Stomach (tissue), 8 donors: ENCODE measurements at regions not wholly inside any gene's neighbourhood (a gene's known extent, or its start where the extent isn't known, plus 50 kb on each side); places are given as distances from the start of the nearest gene placed in this dataset.

Experiments
- DNase-seq, 2 donors: peaks; one replicate each; pipeline versions ENCODE4 v3.0.0 to v3.0.0-alpha.2; 2013 to 2019
- H3K27ac ChIP-seq, 5 donors: fragments of 200-600 bp in 4 of 5; sonication (generic) in 4 of 5; one replicate each; pipeline ENCODE4 v1.5.1; 2013 to 2019; ENCODE audit warnings: mild to moderate bottlenecking in 1 of 5, moderate library complexity in 1 of 5
- H3K27me3 ChIP-seq, 3 donors: fragments of 200-600 bp; sonication (generic); one replicate each; pipeline ENCODE4 v1.5.1; 2017 to 2019; ENCODE audit warnings: mixed run types in 1 of 3
- H3K36me3 ChIP-seq, 4 donors: fragments of 200-600 bp; sonication (generic); 1 replicate in 3 of 4; 2 replicates in 1 of 4; pipeline ENCODE4 v1.5.1; 2016 to 2019
- H3K4me1 ChIP-seq, 4 donors: fragments of 200-600 bp; sonication (generic); one replicate each; pipeline ENCODE4 v1.5.1; 2016 to 2019
- H3K4me3 ChIP-seq, 4 donors: fragments of 200-600 bp; sonication (generic) in 3 of 4; one replicate each; pipeline ENCODE4 v1.5.1; 2016 to 2019; ENCODE audit warnings: mild to moderate bottlenecking in 1 of 4
- H3K9me3 ChIP-seq, 4 donors: fragments of 200-600 bp; sonication (generic); one replicate each; pipeline ENCODE4 v1.5.1; 2016 to 2019
- EP300 ChIP-seq: sonication (generic); formaldehyde crosslinking; IDR thresholded peaks from one replicate; pipeline ENCODE4 v1.6.1; 2017; ENCODE audit warnings: antibody characterized with exemption
- POLR2A ChIP-seq, 4 donors: fragments of 450-650 bp; IDR thresholded peaks; one replicate each; pipeline ENCODE4 v1.6.1; 2016; ENCODE audit warnings: antibody characterized with exemption in 4 of 4, control low read depth in 2 of 4, mild to moderate bottlenecking in 1 of 4, moderate library complexity in 1 of 4
- POLR2AphosphoS5 ChIP-seq, 3 donors: sonication (generic); formaldehyde crosslinking; IDR thresholded peaks; one replicate each; pipeline ENCODE4 v1.6.1; 2016; ENCODE audit warnings: antibody characterized with exemption in 3 of 3
- WGBS, 5 donors: extraction: QIAGEN DNeasy Blood & Tissue Kit in 3 of 5; methylation state at CpG; one replicate each; pipeline versions ENCODE4 v1.1.5 to v1.1.7; 2013 to 2018; 5-methylcytosine and 5-hydroxymethylcytosine counted together
- intact Hi-C: fragments of 100-400 bp; cut with DNase I; formaldehyde crosslinking; loops from one replicate; pipeline ENCODE4 v1.15.1; 2023; ENCODE audit warnings: low total_unique reads
- TF ChIP-seq, protein P1 (sequence below), 7 experiments: fragments of 450-650 bp in 4 of 7; fragments of 200-600 bp in 3 of 7; sonication (generic) in 3 of 7; IDR thresholded peaks; one replicate each; pipeline ENCODE4 v1.5.1; 2016 to 2019; ENCODE audit warnings: antibody characterized with exemption in 7 of 7, control low read depth in 2 of 7, mild to moderate bottlenecking in 1 of 7
- donor health status: healthy with polysubstance abuse.
- donor health status: Bipolar disorder and iron deficiency.
- donor health status: healthy.

DNA sequence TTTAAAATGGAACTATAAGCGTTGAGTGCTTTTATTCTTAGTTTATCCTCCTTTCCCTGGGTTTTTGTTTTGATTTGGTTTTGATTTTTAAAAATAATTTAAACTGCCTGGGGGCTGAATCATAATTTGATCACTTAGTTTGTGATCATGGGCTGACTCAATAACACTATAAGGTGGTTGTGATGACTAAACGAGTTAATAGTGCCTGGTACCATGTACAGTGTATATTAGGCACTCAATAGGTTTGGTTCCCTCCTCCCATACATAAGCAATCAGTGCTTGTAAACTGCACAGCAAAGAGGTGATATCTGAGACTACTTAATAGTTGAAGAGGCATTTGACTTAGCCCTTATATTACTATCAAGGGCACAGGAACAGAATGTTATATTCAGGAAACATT, 200.9 kb upstream of the RFC3 start:
- 93 to 97% (median 94%) methylated on average over 2 of the region's 2 CpGs for WGBS, 5 donors
- Histone ChIP-seq H3K27ac (no peak overlapping the region), H3K4me3 (no peak overlapping the region), H3K36me3 (no peaks in the 10 kb centered on the region), H3K27me3 (no peaks in the 10 kb centered on the region), H3K4me1 (peaks cover 0 to 6% (median under 1%) of the 10 kb centered on the region in 4 donors), H3K9me3 (no peaks in the 10 kb centered on the region)
- intact Hi-C loops, result no loop called here
- TF ChIP-seq, protein P1, sequence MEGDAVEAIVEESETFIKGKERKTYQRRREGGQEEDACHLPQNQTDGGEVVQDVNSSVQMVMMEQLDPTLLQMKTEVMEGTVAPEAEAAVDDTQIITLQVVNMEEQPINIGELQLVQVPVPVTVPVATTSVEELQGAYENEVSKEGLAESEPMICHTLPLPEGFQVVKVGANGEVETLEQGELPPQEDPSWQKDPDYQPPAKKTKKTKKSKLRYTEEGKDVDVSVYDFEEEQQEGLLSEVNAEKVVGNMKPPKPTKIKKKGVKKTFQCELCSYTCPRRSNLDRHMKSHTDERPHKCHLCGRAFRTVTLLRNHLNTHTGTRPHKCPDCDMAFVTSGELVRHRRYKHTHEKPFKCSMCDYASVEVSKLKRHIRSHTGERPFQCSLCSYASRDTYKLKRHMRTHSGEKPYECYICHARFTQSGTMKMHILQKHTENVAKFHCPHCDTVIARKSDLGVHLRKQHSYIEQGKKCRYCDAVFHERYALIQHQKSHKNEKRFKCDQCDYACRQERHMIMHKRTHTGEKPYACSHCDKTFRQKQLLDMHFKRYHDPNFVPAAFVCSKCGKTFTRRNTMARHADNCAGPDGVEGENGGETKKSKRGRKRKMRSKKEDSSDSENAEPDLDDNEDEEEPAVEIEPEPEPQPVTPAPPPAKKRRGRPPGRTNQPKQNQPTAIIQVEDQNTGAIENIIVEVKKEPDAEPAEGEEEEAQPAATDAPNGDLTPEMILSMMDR (IDR thresholded peaks at IDR 0.05), result no peak
- TF ChIP-seq EP300 (no peak), POLR2AphosphoS5 (IDR thresholded peaks at IDR 0.05) (no peak), POLR2A (IDR thresholded peaks at IDR 0.05) (no peak)
- no peak for DNase-seq

DNA sequence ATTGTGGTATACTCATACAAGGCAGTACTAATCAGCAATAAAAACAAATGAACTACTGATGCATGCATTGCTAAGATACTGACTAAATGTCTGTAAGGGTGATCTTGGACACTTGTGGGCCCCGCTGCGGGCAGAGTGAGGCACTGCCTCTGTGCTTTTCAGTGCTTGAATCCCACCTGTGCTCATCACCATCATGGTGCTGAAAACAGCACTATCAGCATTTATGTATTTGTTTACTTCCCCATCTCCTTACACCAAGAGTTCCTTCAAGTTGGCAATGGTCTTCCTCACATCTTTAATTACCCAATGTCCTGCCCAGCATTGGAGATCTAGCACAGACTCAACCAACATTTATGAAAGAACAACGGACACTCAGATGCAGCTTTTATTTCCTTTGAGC, 193.7 kb upstream of the RFC3 start:
- no peaks in the 10 kb centered on the region for H3K36me3 ChIP-seq
- intact Hi-C loops, result no loop called here
- no peaks in the 10 kb centered on the region for H3K9me3 ChIP-seq
- no peaks in the 10 kb centered on the region for H3K27me3 ChIP-seq
- 93 to 97% (median 95%) methylated on average over 3 of the region's 3 CpGs for WGBS, 5 donors
- no peaks in the 10 kb centered on the region for H3K4me1 ChIP-seq
- no peak for DNase-seq
- TF ChIP-seq POLR2A (IDR thresholded peaks at IDR 0.05), result no peak
- no peak for TF ChIP-seq EP300
- TF ChIP-seq, protein P1 (IDR thresholded peaks at IDR 0.05), result no peak
- TF ChIP-seq POLR2AphosphoS5 (IDR thresholded peaks at IDR 0.05), result no peak
- H3K4me3 ChIP-seq, result no peak overlapping the region
- H3K27ac ChIP-seq, result no peak overlapping the region

DNA sequence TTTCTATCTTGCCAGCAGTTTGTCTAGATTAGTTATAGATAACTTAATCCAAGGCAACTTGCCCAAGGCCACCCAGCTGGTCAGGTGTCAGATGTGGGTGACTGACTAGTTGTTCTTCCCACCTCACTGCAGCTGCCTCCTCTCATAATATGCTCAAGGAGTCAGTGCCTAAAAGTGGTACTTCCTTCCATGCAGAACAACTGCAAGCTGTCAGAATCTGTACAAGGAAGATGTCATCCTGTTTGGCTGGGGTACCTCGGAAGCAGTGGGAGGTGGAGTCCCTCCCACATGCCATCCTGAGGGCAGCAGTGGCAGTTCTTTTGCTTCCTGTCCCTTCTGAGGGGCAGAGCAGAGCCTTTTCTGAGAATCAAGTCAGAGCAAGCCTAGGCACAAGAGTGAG, 193.2 kb upstream of the RFC3 start:
- DNase-seq, result no peak
- Histone ChIP-seq H3K9me3 (no peaks in the 10 kb centered on the region), H3K27me3 (no peaks in the 10 kb centered on the region), H3K4me1 (no peaks in the 10 kb centered on the region), H3K27ac (no peak overlapping the region), H3K4me3 (no peak overlapping the region), H3K36me3 (no peaks in the 10 kb centered on the region)
- 33 to 73% (median 67%) methylated on average over 1 of the region's 1 CpG for whole genome bisulfite sequencing, 5 donors
- intact Hi-C loops, result no loop called here
- TF ChIP-seq, protein P1 (IDR thresholded peaks at IDR 0.05), result no peak
- TF ChIP-seq POLR2A (IDR thresholded peaks at IDR 0.05) (no peak), POLR2AphosphoS5 (IDR thresholded peaks at IDR 0.05) (no peak), EP300 (no peak)

DNA sequence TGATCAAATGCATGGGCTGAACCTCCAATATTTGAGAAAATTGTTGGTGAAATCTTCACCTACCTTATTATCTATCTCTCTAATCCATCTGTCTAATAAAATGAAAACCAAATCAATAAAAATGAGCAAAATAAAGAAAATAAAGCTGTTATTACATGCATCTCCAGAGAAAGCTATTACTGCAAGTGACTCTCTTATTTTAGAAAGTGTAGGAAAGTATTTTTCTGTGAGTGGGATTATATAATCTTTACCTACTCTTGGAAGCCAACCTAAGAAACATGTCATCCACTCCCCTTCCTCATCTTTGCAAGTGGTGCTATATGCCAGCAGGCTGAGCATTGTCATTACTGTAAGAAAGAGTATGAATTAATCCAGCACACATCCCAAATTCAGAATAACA, 191.5 kb upstream of the RFC3 start:
- Histone ChIP-seq H3K9me3 (no peaks in the 10 kb centered on the region), H3K4me1 (no peaks in the 10 kb centered on the region), H3K27ac (no peak overlapping the region), H3K4me3 (no peak overlapping the region), H3K27me3 (no peaks in the 10 kb centered on the region), H3K36me3 (no peaks in the 10 kb centered on the region)
- intact Hi-C loops, result no loop called here
- TF ChIP-seq POLR2A (IDR thresholded peaks at IDR 0.05) (no peak), POLR2AphosphoS5 (IDR thresholded peaks at IDR 0.05) (no peak), EP300 (no peak)
- TF ChIP-seq, protein P1 (IDR thresholded peaks at IDR 0.05), result no peak
- DNase-seq, result no peak
